Panc1 (cell line): ENCODE measurements at regions not wholly inside any gene's neighbourhood (a gene's known extent, or its start where the extent isn't known, plus 50 kb on each side); places are given as distances from the start of the nearest gene placed in this dataset.

Source experiments
- ATAC-seq: fragments of 200-7000 bp; cut with Tn5 transposase; 2 replicates; pipeline ENCODE4 v1.9.1; 2020; ENCODE audit warnings: mild to moderate bottlenecking, moderate library complexity
- BruUV-seq: library from RNA; stranded (reverse); fragments of 400-500 nt; replicated peaks from 2 replicates; lab custom pipeline; 2021; lab: Mats Ljungman, UMichigan
- CTCF ChIA-PET: fragments of 300-600 bp; sonication (Branson Sonifier 250); formaldehyde crosslinking; loops from one replicate; lab custom pipeline; 2022; ENCODE audit warnings: antibody characterized with exemption; lab: Charles Lee
- POLR2A ChIA-PET: fragments of 300-600 bp; sonication (Branson Sonifier 250); formaldehyde crosslinking; loops from one replicate; lab custom pipeline; 2022; ENCODE audit warnings: antibody characterized with exemption; lab: Charles Lee
- DNase-seq: peaks from one replicate; pipeline ENCODE4 v3.0.0-alpha.2; 2010; ENCODE audit warnings: low read depth, low spot score
- H3K27ac ChIP-seq: 2 replicates; pipeline ENCODE4 v1.5.1; 2011; ENCODE audit warnings: mild to moderate bottlenecking, low read length, inconsistent platforms
- H3K27me3 ChIP-seq: fragments of 200-500 bp; sonication (Bioruptor generic); 2 replicates; pipeline ENCODE4 v1.6.0; 2014; ENCODE audit warnings: low read length, inconsistent platforms; ENCODE audit not compliant: control insufficient read depth, insufficient read depth
- H3K36me3 ChIP-seq: fragments of 200-500 bp; sonication (Bioruptor generic); 2 replicates; pipeline ENCODE4 v1.5.1; 2014; ENCODE audit warnings: inconsistent platforms, mild to moderate bottlenecking, low read length, moderate library complexity; ENCODE audit not compliant: control insufficient read depth, insufficient read depth
- H3K4me1 ChIP-seq: 2 replicates; pipeline ENCODE4 v1.5.1; 2011; ENCODE audit warnings: inconsistent platforms, mild to moderate bottlenecking, low read length, moderate library complexity; ENCODE audit not compliant: control insufficient read depth, insufficient read depth
- H3K4me3 ChIP-seq, 2 experiments: 2 replicates each; pipeline ENCODE4 v1.5.1; 2011 to 2012; ENCODE audit warnings: low read depth in 2 of 2, low read length in 2 of 2, mild to moderate bottlenecking in 2 of 2, inconsistent platforms in 1 of 2, moderate library complexity in 1 of 2
- H3K9me3 ChIP-seq: fragments of 200-500 bp; sonication (Bioruptor generic); 2 replicates; pipeline ENCODE4 v1.5.1; 2014; ENCODE audit warnings: low read depth, mild to moderate bottlenecking, inconsistent platforms, low read length, moderate library complexity; ENCODE audit not compliant: control insufficient read depth, insufficient read depth
- CTCF ChIP-seq: fragments of 450-650 bp; IDR thresholded peaks from 2 replicates; pipeline ENCODE4 v1.5.1; 2017; ENCODE audit warnings: mild to moderate bottlenecking
- POLR2AphosphoS5 ChIP-seq: IDR thresholded peaks from 2 replicates; pipeline ENCODE4 v1.6.1; 2012; ENCODE audit warnings: mild to moderate bottlenecking, low read depth, low read length, moderate library complexity
- REST ChIP-seq, 2 experiments: IDR thresholded peaks; 2 replicates each; pipeline ENCODE4 v1.6.1; 2011 to 2012; ENCODE audit warnings: low read depth in 2 of 2, control low read depth in 1 of 2, low read length in 1 of 2, mild to moderate bottlenecking in 1 of 2, moderate library complexity in 1 of 2; ENCODE audit not compliant: insufficient read depth in 1 of 2
- SIN3A ChIP-seq: IDR thresholded peaks from 2 replicates; pipeline ENCODE4 v1.6.1; 2012; ENCODE audit warnings: low read depth, mild to moderate bottlenecking, low read length, moderate library complexity, borderline replicate concordance; ENCODE audit not compliant: insufficient read depth
- TCF7L2 ChIP-seq: IDR thresholded peaks from 2 replicates; pipeline ENCODE4 v1.6.1; 2011; ENCODE audit warnings: mild to moderate bottlenecking, low read depth, low read length, inconsistent platforms
- in situ Hi-C: cut with HindIII; loops from 2 replicates; pipeline ENCODE4 v1.10.0; 2016; ENCODE audit warnings: low sequenced_read_pairs, low pct_unique_long_range_greater_than_20kb
- intact Hi-C: fragments of 100-400 bp; cut with micrococcal nuclease; formaldehyde crosslinking; loops from one replicate; pipeline ENCODE4 v1.10.0; 2022; ENCODE audit not compliant: unreplicated experiment

GRCh38 chr15:96732704-96733103 lies 402.2 kb downstream of the NR2F2 start:
- H3K27ac ChIP-seq, result no peak overlapping the region
- H3K36me3 ChIP-seq, result no peaks in the 10 kb centered on the region
- intact Hi-C loops, result no loop called here
- ATAC-seq, result no peak
- in situ Hi-C loops, result no loop called here
- no peak overlapping the region for H3K4me3 ChIP-seq
- no peaks in the 10 kb centered on the region; the same call in 1 of the 2 replicates for H3K9me3 ChIP-seq
- DNase-seq, result no peak
- TF ChIP-seq SIN3A (no peak), POLR2AphosphoS5 (no peak), REST (IDR thresholded peaks at IDR 0.05; ENCODE audit: insufficient read depth in 1 of 2, low read depth in 2 of 2, low read length in 1 of 2) (no peak), CTCF (no peak), TCF7L2 (no peak)
- H3K4me1 ChIP-seq, result no peaks in the 10 kb centered on the region
- no TSS peak for BruUV-seq
- H3K27me3 ChIP-seq, result no peaks in the 10 kb centered on the region
- ChIA-PET POLR2A (no interaction called here), CTCF (no interaction called here)

GRCh38 chr15:96733721-96734120 lies 403.2 kb downstream of the NR2F2 start:
- no peak for ATAC-seq
- intact Hi-C loops (no loop called here), in situ Hi-C loops (no loop called here)
- ChIA-PET POLR2A (no interaction called here), CTCF (no interaction called here)
- no peak for DNase-seq
- Histone ChIP-seq H3K4me3 (no peak overlapping the region), H3K36me3 (no peaks in the 10 kb centered on the region), H3K27ac (no peak overlapping the region), H3K9me3 (no peaks in the 10 kb centered on the region; the same call in 1 of the 2 replicates), H3K4me1 (no peaks in the 10 kb centered on the region), H3K27me3 (no peaks in the 10 kb centered on the region)
- BruUV-seq, result no TSS peak
- TF ChIP-seq POLR2AphosphoS5 (no peak), CTCF (no peak), SIN3A (no peak), TCF7L2 (no peak), REST (IDR thresholded peaks at IDR 0.05; ENCODE audit: insufficient read depth in 1 of 2, low read depth in 2 of 2, low read length in 1 of 2) (no peak)
